ENCODE measurements at regions not wholly inside any gene's neighbourhood (a gene's known extent, or its start where the extent isn't known, plus 50 kb on each side); places are given as distances from the start of the nearest gene placed in this dataset.

DNA sequence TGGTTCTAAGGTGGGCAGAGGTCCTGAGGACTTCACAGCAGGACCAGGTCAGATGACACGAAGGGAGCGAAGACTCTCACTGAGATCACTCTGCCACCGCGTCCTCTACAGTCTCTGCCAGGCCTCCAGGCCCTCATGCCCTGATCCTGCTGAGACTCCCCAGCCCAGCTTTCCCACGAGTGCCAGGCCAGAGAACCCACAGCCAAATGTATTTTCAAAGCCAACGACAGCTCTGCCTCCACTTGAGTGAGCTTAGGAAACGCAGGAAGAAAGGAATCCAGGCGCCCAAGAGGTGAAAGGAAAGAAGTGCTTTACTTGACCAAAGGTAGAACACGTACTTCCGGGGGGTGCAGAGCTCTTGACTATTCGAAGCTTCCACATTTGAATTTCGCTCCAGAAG, 275.0 kb downstream of the XXYLT1 start:
- CTCF ChIA-PET, result no interaction called here
- no peak for TF ChIP-seq CTBP1 (IDR thresholded peaks at IDR 0.05; ENCODE audit: borderline replicate concordance)
- no peak for TF ChIP-seq HDGF (IDR thresholded peaks at IDR 0.05; ENCODE audit: borderline replicate concordance)
- no peak for TF ChIP-seq FOXM1 (IDR thresholded peaks at IDR 0.05; ENCODE audit: borderline replicate concordance)
- no peak for TF ChIP-seq FOXK2 (IDR thresholded peaks at IDR 0.05)
- TF ChIP-seq LEF1 (IDR thresholded peaks at IDR 0.05; ENCODE audit: borderline replicate concordance), result no peak
- no peak for TF ChIP-seq L3MBTL2 (conservative IDR thresholded peaks at IDR 0.05)
- TF ChIP-seq SUZ12 (IDR thresholded peaks at IDR 0.05), result no peak
- TF ChIP-seq NFRKB (IDR thresholded peaks at IDR 0.05), result no peak
- no peak for TF ChIP-seq FOXA1 (IDR thresholded peaks at IDR 0.05)
- no peak for TF ChIP-seq ELF4 (IDR thresholded peaks at IDR 0.05)
- no peak for TF ChIP-seq SP1 (IDR thresholded peaks at IDR 0.05)
- no peak for TF ChIP-seq BHLHE40 (IDR thresholded peaks at IDR 0.05; ENCODE audit: borderline replicate concordance)
- no peak for TF ChIP-seq ARNT (IDR thresholded peaks at IDR 0.05)
- TF ChIP-seq, protein P1, sequence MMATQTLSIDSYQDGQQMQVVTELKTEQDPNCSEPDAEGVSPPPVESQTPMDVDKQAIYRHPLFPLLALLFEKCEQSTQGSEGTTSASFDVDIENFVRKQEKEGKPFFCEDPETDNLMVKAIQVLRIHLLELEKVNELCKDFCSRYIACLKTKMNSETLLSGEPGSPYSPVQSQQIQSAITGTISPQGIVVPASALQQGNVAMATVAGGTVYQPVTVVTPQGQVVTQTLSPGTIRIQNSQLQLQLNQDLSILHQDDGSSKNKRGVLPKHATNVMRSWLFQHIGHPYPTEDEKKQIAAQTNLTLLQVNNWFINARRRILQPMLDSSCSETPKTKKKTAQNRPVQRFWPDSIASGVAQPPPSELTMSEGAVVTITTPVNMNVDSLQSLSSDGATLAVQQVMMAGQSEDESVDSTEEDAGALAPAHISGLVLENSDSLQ (IDR thresholded peaks at IDR 0.05), result no peak
- TF ChIP-seq ZNF384 (IDR thresholded peaks at IDR 0.05), result no peak
- no peak for TF ChIP-seq TARDBP (IDR thresholded peaks at IDR 0.05)
- no peak for DNase-seq (ENCODE audit: extremely low spot score)
- POLR2A ChIA-PET, result no interaction called here

DNA sequence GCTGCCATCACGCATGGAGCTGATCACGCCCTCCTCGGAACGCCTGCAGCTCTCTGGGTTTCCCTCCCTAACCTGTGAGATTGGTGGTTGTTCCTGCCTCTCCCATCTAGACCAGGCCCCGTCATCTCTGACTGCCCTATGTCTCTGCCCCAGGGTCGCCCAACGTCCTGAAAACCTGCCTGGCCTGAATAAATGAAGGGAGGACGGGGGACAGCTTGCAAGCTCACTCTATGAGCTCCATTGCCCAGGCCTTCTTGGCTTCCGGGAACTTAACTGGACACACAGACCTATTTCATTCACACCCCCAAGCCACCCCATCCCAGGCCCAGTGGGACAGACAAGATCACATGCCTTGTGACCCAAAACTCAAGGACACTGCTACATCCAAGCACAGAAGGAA, 274.2 kb downstream of the XXYLT1 start:
- CTCF ChIA-PET, result no interaction called here

DNA sequence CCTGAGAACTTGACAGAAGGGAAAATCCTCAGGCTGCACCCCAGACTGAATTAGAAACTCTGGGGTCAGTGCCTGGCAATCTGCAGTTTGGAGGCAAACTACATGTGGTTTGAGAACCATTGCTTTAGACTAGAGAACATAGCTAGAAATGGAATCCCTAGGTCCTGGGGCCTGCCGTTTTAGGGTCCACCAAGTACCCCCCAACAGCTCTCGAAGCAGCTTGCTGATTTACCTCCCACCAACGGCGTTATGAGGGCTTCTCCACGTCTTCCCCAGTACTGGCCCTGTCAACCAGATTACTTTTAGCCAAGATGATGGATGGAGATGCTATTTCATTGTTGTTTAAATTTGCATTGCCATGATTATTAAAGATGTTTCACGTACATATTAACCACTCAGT, 272.5 kb downstream of the XXYLT1 start:
- TF ChIP-seq CTBP1 (IDR thresholded peaks at IDR 0.05; ENCODE audit: borderline replicate concordance) (no peak), ELF4 (IDR thresholded peaks at IDR 0.05) (no peak), LEF1 (IDR thresholded peaks at IDR 0.05; ENCODE audit: borderline replicate concordance) (no peak), L3MBTL2 (conservative IDR thresholded peaks at IDR 0.05) (no peak)
- ChIA-PET CTCF (no interaction called here), POLR2A (no interaction called here)
- DNase-seq (ENCODE audit: extremely low spot score), result no peak

More for the DNA sequence above, 274.2 kb downstream of the XXYLT1 start:
- no peak for DNase-seq (ENCODE audit: extremely low spot score)
- TF ChIP-seq TARDBP (IDR thresholded peaks at IDR 0.05) (no peak), FOXK2 (IDR thresholded peaks at IDR 0.05) (no peak), L3MBTL2 (conservative IDR thresholded peaks at IDR 0.05) (no peak), CTBP1 (IDR thresholded peaks at IDR 0.05; ENCODE audit: borderline replicate concordance) (no peak), NFRKB (IDR thresholded peaks at IDR 0.05) (no peak), BHLHE40 (IDR thresholded peaks at IDR 0.05; ENCODE audit: borderline replicate concordance) (no peak), SP1 (IDR thresholded peaks at IDR 0.05) (no peak), LEF1 (IDR thresholded peaks at IDR 0.05; ENCODE audit: borderline replicate concordance) (no peak), ARNT (IDR thresholded peaks at IDR 0.05) (no peak), ZNF384 (IDR thresholded peaks at IDR 0.05) (no peak), HDGF (IDR thresholded peaks at IDR 0.05; ENCODE audit: borderline replicate concordance) (no peak), FOXA1 (IDR thresholded peaks at IDR 0.05) (no peak), SUZ12 (IDR thresholded peaks at IDR 0.05) (no peak), ELF4 (IDR thresholded peaks at IDR 0.05) (no peak), FOXM1 (IDR thresholded peaks at IDR 0.05; ENCODE audit: borderline replicate concordance) (no peak)
- TF ChIP-seq, protein P1 (IDR thresholded peaks at IDR 0.05), result no peak
- POLR2A ChIA-PET, result no interaction called here

DNA sequence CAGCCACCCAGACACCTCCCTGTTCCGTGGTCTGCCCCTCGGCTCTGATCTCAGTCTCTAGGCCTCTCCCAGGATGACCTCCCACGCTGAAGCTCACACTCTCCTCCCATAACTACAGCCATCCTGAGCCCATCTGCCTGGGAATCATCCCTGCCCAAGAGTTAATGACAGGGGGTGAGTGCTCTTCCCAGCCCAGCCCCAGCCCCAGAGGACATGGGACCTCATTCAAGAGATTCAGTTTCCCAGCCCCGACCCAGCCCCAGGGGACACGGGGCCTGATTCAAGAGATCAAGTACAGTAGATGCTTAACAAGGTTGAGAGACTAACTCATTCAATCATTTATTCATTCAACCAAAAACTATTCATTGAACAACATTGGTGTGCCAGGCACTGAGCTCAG, 272.0 kb downstream of the XXYLT1 start:
- TF ChIP-seq FOXM1 (IDR thresholded peaks at IDR 0.05; ENCODE audit: borderline replicate concordance), result no peak
- ChIA-PET CTCF (interaction anchor here (0.9 kb wide), 1 partner anchor 106 kb away, joined by 3 read pairs; no protein-coding TSS in a partner anchor), POLR2A (no interaction called here)
- DNase-seq (ENCODE audit: extremely low spot score), result no peak

DNA sequence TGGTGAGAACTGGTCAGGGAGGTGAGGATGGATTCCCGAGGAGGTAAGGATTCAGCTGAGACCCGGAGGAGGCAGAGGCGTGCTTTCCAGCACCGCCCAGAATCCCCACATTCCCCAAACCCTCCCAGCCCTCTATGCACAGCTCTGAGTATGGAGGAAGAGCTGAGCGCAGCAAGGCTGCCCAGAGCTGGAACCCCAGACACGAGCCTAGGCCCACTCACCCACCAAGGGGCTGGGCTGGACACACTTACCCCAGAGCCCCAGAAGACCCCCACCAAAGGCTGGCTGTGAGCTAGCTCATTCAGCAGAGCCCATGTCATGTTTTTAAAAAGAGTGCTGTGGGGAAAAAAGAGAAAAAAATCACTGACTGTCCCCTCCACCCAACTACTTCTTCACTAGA, 271.5 kb downstream of the XXYLT1 start:
- CTCF ChIA-PET, result interaction anchor here (0.9 kb wide), 1 partner anchor 106 kb away, joined by 3 read pairs; no protein-coding TSS in a partner anchor
- POLR2A ChIA-PET, result no interaction called here
- no peak for DNase-seq (ENCODE audit: extremely low spot score)
- TF ChIP-seq CTBP1 (IDR thresholded peaks at IDR 0.05; ENCODE audit: borderline replicate concordance) (no peak), LEF1 (IDR thresholded peaks at IDR 0.05; ENCODE audit: borderline replicate concordance) (no peak), SUZ12 (IDR thresholded peaks at IDR 0.05) (no peak), L3MBTL2 (conservative IDR thresholded peaks at IDR 0.05) (no peak), FOXM1 (IDR thresholded peaks at IDR 0.05; ENCODE audit: borderline replicate concordance) (no peak), ELF4 (IDR thresholded peaks at IDR 0.05) (no peak), FOXK2 (IDR thresholded peaks at IDR 0.05) (no peak), FOXA1 (IDR thresholded peaks at IDR 0.05) (no peak), BHLHE40 (IDR thresholded peaks at IDR 0.05; ENCODE audit: borderline replicate concordance) (no peak)
- TF ChIP-seq, protein P1 (IDR thresholded peaks at IDR 0.05), result no peak

DNA sequence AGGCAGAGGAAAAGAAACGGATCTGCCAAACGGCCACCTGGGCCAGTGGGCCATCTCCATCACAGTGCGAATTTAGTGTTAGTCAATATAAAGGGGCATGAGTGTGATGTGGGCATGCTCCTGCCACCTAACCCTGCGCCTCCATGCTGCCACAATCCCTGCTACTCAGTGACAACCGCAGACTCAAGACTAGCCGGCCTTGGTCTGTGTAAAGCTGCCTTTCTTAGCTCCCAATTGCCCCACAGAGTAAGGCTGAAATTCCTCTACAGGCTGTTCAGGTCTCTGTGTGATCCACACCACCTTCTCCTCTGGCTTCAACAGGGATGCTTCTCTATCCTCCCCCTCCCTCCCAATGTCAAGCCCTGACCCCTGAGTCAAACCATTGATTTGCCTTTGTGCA, 269.7 kb downstream of the XXYLT1 start:
- DNase-seq (ENCODE audit: extremely low spot score), result no peak
- ChIA-PET CTCF (interaction anchor here (0.6 kb wide), 1 partner anchor 127 kb away, joined by 3 read pairs; no protein-coding TSS in a partner anchor), POLR2A (no interaction called here)
- no peak for TF ChIP-seq NFRKB (IDR thresholded peaks at IDR 0.05)
- no peak for TF ChIP-seq FOXK2 (IDR thresholded peaks at IDR 0.05)
- no peak for TF ChIP-seq HDGF (IDR thresholded peaks at IDR 0.05; ENCODE audit: borderline replicate concordance)
- no peak for TF ChIP-seq TARDBP (IDR thresholded peaks at IDR 0.05)
- TF ChIP-seq BHLHE40 (IDR thresholded peaks at IDR 0.05; ENCODE audit: borderline replicate concordance), result no peak
